DND-41 (cell line): ENCODE measurements at regions not wholly inside any gene's neighbourhood (a gene's known extent, or its start where the extent isn't known, plus 50 kb on each side); places are given as distances from the start of the nearest gene placed in this dataset.

Experiments used
- ATAC-seq: fragments of 200-7000 bp; cut with Tn5 transposase; 3 replicates; pipeline ENCODE4 v1.9.1; 2021; ENCODE audit warnings: low read depth; ENCODE audit not compliant: insufficient read depth
- DNase-seq: peaks from one replicate; pipeline ENCODE4 v3.0.0-alpha.2; 2020
- H2AFZ ChIP-seq: 2 replicates; pipeline ENCODE4 v1.6.0; 2012; ENCODE audit warnings: low read depth, low read length
- H3K27ac ChIP-seq: 2 replicates; pipeline ENCODE4 v1.5.1; 2012; ENCODE audit warnings: low read length, inconsistent platforms
- H3K27me3 ChIP-seq: fragments of 200-600 bp; sonication (generic); 2 replicates; pipeline ENCODE4 v1.6.0; 2012; ENCODE audit warnings: low read length, mild to moderate bottlenecking, inconsistent platforms; ENCODE audit not compliant: insufficient read depth, poor library complexity
- H3K36me3 ChIP-seq: 2 replicates; pipeline ENCODE4 v1.5.1; 2012; ENCODE audit warnings: low read length, inconsistent platforms; ENCODE audit not compliant: insufficient read depth
- H3K4me1 ChIP-seq: 2 replicates; pipeline ENCODE4 v1.5.1; 2012; ENCODE audit warnings: mild to moderate bottlenecking, low read length; ENCODE audit not compliant: insufficient read depth
- H3K4me2 ChIP-seq: 2 replicates; pipeline ENCODE4 v1.6.0; 2012; ENCODE audit warnings: mild to moderate bottlenecking, moderate library complexity, low read length, inconsistent platforms; ENCODE audit not compliant: insufficient read depth
- H3K4me3 ChIP-seq, 2 experiments: fragments of 200-600 bp in 1 of 2; shearing (Covaris generic) in 1 of 2; 2 replicates each; pipeline ENCODE4 v1.5.1; 2012 to 2016; ENCODE audit warnings: inconsistent platforms in 2 of 2, low read length in 2 of 2, mild to moderate bottlenecking in 2 of 2, low read depth in 1 of 2, moderate library complexity in 1 of 2
- H3K79me2 ChIP-seq: 2 replicates; pipeline ENCODE4 v1.6.0; 2012; ENCODE audit warnings: low read length, inconsistent platforms; ENCODE audit not compliant: insufficient read depth
- H3K9ac ChIP-seq: 2 replicates; pipeline ENCODE4 v1.6.0; 2012; ENCODE audit warnings: low read depth, mild to moderate bottlenecking, inconsistent platforms, low read length, moderate library complexity
- H3K9me3 ChIP-seq: 2 replicates; pipeline ENCODE4 v1.5.1; 2012; ENCODE audit warnings: low read length, moderate library complexity, mild to moderate bottlenecking, inconsistent platforms; ENCODE audit not compliant: insufficient read depth, severe bottlenecking
- H4K20me1 ChIP-seq: 2 replicates; pipeline ENCODE4 v1.6.0; 2012; ENCODE audit warnings: low read length; ENCODE audit not compliant: insufficient read depth
- EZH2 ChIP-seq: IDR thresholded peaks from 3 replicates; pipeline ENCODE4 v1.6.1; 2012; ENCODE audit warnings: borderline replicate concordance, low read depth, mild to moderate bottlenecking, moderate library complexity, low read length, inconsistent platforms; ENCODE audit not compliant: severe bottlenecking
- TF ChIP-seq, protein P1 (sequence below): IDR thresholded peaks from 2 replicates; pipeline ENCODE4 v1.5.1; 2012; ENCODE audit warnings: borderline replicate concordance, low read length, moderate library complexity, mild to moderate bottlenecking; ENCODE audit not compliant: poor library complexity, severe bottlenecking; ENCODE audit errors: extremely low read depth

DNA sequence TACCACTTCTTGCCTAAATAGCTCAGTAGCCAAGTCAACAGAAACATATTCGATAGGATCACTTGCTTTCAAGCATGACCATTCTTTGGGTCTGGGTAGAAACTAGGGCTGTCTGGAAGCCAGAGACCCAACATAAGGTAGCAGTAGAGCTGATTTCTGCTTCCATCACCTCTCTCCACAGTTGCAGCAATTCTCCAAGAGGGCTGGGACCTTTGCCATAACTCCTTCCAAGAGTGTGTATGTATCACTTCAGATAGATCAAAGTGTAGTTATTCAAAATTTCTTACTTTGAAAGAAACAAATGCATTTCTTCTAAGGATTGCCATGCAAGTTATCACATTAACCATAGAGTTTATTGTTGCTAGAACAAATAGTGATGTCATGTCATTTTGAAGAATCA, 172.0 kb upstream of the GALNT5 start:
- TF ChIP-seq EZH2 = no peak
- TF ChIP-seq, protein P1, sequence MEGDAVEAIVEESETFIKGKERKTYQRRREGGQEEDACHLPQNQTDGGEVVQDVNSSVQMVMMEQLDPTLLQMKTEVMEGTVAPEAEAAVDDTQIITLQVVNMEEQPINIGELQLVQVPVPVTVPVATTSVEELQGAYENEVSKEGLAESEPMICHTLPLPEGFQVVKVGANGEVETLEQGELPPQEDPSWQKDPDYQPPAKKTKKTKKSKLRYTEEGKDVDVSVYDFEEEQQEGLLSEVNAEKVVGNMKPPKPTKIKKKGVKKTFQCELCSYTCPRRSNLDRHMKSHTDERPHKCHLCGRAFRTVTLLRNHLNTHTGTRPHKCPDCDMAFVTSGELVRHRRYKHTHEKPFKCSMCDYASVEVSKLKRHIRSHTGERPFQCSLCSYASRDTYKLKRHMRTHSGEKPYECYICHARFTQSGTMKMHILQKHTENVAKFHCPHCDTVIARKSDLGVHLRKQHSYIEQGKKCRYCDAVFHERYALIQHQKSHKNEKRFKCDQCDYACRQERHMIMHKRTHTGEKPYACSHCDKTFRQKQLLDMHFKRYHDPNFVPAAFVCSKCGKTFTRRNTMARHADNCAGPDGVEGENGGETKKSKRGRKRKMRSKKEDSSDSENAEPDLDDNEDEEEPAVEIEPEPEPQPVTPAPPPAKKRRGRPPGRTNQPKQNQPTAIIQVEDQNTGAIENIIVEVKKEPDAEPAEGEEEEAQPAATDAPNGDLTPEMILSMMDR = no peak
- Histone ChIP-seq H3K36me3 (no peaks in the 10 kb centered on the region), H2AFZ (no peak overlapping the region), H3K4me2 (no peak overlapping the region), H3K9ac (no peak overlapping the region), H3K27me3 (no peaks in the 10 kb centered on the region), H3K27ac (no peak overlapping the region), H3K79me2 (no peaks in the 10 kb centered on the region), H3K9me3 (no peaks in the 10 kb centered on the region), H4K20me1 (no peaks in the 10 kb centered on the region), H3K4me1 (no peaks in the 10 kb centered on the region), H3K4me3 (no peak overlapping the region)
- no peak for DNase-seq
- no peak for ATAC-seq

DNA sequence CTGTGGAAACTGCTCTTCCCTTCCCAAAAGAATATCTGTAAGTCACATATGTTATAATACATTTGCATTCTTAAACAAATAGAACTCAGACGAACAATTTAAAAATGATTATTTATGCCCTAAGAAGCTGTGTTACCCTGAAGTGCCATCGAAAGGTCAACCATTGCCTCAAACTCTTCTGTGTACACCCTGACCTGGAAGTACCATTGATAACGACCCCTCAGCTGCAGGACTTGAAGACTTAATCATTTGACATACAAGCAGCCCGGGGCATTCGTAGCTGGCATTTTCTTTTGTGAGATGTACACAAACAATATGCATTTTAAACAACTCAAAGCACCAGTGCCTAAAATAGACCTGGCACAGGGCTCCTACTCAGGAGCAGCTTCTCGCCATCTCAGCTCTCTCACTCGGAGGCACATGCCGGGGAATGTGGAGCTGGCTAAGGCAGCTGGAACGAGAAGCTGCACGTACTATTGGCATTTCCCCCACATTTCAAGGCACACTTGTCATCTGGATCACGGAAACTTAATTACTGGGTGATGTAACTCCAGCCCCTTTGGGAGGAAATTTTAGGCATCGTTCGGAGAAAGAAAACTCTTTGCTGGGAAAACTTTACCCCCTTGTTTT, 170.0 kb upstream of the GALNT5 start:
- H3K4me1 ChIP-seq = no peaks in the 10 kb centered on the region
- H3K9ac ChIP-seq = no peak overlapping the region
- ATAC-seq = no peak
- H3K9me3 ChIP-seq = no peaks in the 10 kb centered on the region
- H3K27me3 ChIP-seq = no peaks in the 10 kb centered on the region
- H4K20me1 ChIP-seq = no peaks in the 10 kb centered on the region
- no peaks in the 10 kb centered on the region for H3K79me2 ChIP-seq
- H3K4me2 ChIP-seq = no peak overlapping the region
- H2AFZ ChIP-seq = 0 out of 2 replicates have a peak overlapping the region, but pooled peaks have one; percentile 27
- H3K27ac ChIP-seq = no peak overlapping the region
- no peak for DNase-seq
- no peak overlapping the region for H3K4me3 ChIP-seq
- TF ChIP-seq, protein P1 = no peak
- TF ChIP-seq EZH2 = no peak
- no peaks in the 10 kb centered on the region for H3K36me3 ChIP-seq

DNA sequence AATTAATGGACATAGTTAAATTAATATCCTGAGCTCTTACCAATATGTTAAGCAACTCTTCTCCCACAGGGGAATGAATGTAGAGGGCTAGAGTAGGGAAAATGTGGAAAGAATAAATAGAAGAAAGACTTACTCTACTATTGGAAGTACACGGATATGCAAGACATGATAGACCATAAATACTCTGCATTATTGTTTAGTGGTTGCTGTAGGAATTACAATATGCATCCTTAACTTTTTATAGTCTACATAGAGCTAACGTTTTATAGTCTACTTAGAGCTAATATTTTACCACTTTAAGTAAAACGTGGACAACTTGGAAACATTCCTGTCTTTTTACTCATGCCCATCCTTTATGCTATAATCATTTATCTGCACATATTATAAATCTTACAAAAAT, 163.8 kb upstream of the GALNT5 start:
- Histone ChIP-seq H3K4me1 (no peaks in the 10 kb centered on the region), H3K9ac (no peak overlapping the region), H3K4me3 (no peak overlapping the region), H3K9me3 (no peaks in the 10 kb centered on the region), H3K4me2 (no peak overlapping the region), H3K36me3 (no peaks in the 10 kb centered on the region), H2AFZ (no peak overlapping the region), H4K20me1 (no peaks in the 10 kb centered on the region), H3K27me3 (no peaks in the 10 kb centered on the region), H3K79me2 (no peaks in the 10 kb centered on the region), H3K27ac (no peak overlapping the region)
- TF ChIP-seq, protein P1 = no peak
- no peak for TF ChIP-seq EZH2
- DNase-seq (no peak), ATAC-seq (no peak)

DNA sequence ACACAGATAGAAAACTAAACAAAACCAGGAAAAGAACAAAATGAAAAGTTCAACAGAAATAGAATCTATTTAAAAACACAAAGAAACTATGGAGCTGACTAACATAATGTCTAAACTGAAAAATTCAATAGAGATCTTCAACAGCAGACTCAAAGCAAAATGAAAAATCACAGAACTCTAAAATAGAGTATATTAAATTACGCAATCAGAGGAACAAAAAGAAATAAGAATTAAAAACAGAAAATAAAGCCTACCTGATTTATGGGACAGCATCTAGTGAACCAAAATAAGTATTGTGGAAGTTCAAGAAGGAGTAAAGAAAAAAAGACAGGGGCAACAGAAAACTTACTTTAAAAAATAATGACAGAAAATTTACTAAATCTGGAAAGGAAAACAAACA, 152.1 kb upstream of the GALNT5 start:
- Histone ChIP-seq H3K79me2 (no peaks in the 10 kb centered on the region), H3K36me3 (no peaks in the 10 kb centered on the region), H3K4me3 (no peak overlapping the region), H2AFZ (no peak overlapping the region), H3K9ac (no peak overlapping the region), H3K9me3 (peaks cover 2% of the 10 kb centered on the region), H3K4me2 (no peak overlapping the region), H3K4me1 (peaks cover 40% of the 10 kb centered on the region), H4K20me1 (no peaks in the 10 kb centered on the region), H3K27ac (no peak overlapping the region), H3K27me3 (no peaks in the 10 kb centered on the region)
- ATAC-seq (no peak), DNase-seq (no peak)
- no peak for TF ChIP-seq EZH2
- TF ChIP-seq, protein P1 = no peak
